ENCODE measurements at regions not wholly inside any gene's neighbourhood (a gene's known extent, or its start where the extent isn't known, plus 50 kb on each side); places are given as distances from the start of the nearest gene placed in this dataset.

DNA sequence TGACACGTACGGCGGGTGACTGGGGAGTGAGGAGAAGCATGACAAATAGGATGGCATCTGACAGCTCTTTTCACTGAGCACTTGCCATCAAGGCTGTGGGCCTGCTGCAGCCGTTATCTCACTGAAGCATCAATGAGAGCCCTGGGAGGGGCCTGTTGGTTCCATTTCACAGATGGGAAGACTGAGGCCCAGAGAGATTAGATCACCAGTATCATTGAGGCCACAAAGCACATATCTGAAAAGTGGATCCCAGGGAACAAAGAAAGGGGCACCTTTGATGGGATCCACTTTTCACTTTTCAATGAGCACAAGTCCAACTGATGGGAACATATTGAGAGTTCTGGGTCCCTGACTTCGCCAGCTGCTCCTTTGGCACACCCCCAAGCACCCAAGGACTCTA lies 144.4 kb upstream of the LHX1 start:
- H3K27me3 Mint-ChIP-seq, result peaks cover 4% of the 10 kb centered on the region
- H3K27ac Mint-ChIP-seq, result no peak overlapping the region
- no peaks in the 10 kb centered on the region for H3K4me1 Mint-ChIP-seq
- H3K9me3 Mint-ChIP-seq, result peaks cover 3% of the 10 kb centered on the region
- no peak overlapping the region for H3K4me3 Mint-ChIP-seq
- H3K36me3 Mint-ChIP-seq, result peaks cover 2% of the 10 kb centered on the region

DNA sequence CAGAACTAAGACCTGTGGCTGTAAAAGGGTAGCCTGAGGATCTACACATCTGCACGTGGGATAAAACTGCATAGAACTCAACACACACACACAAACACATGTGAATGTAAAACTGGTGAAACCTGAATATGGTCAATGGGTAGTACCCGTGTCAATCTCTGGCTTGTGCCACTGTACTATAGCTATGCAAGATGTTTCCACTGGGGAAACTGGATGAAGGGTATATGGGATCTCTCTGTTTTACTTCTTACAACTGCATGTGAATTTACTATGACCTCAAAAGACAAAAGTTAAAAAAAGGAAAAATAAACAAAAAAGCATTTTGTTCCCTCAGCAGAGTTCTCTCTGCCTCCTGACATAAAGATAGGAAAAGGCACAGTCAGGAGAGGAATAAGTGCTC lies 143.3 kb upstream of the LHX1 start:
- no peaks in the 10 kb centered on the region for H3K4me1 Mint-ChIP-seq
- no peak overlapping the region for H3K4me3 Mint-ChIP-seq
- peaks cover 4% of the 10 kb centered on the region for H3K27me3 Mint-ChIP-seq
- peaks cover 4% of the 10 kb centered on the region for H3K36me3 Mint-ChIP-seq
- peaks cover 4% of the 10 kb centered on the region for H3K9me3 Mint-ChIP-seq
- no peak overlapping the region for H3K27ac Mint-ChIP-seq

DNA sequence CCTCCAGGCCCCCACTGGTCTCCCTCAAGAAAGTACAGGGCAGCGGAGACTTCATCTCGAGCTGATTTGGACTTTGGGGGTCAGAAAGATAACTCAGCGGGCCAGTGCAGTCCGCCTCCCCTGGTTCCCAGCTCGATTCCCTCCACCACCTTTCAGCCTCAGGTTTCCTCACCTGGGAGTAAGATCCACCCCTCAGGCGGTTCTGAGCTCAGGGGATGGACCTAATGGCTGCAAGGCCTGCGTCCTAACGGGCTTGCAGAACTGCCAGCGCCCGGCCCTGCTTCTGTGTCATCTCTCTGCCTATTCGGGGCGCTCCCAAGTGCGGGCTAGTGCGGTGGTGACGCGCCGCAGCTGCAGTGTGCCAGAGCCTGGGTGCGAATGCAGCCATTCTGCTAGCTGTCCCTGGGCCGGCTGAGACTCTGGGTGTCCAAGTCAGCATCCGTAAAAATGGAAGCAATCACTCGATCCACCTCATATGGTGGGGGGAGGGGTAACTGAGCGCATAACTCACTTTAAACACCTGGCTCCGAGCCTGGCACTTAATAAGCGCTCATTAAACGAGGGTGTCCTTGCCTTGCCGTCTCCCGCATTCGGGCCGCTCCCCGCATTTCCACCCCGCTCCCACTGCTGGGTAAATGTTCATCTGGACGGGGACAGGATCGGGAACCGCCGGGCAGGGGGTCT lies 129.6 kb upstream of the LHX1 start:
- no peaks in the 10 kb centered on the region for H3K36me3 Mint-ChIP-seq
- H3K27me3 Mint-ChIP-seq, result peaks cover 28% of the 10 kb centered on the region
- no peaks in the 10 kb centered on the region for H3K9me3 Mint-ChIP-seq
- no peaks in the 10 kb centered on the region for H3K4me1 Mint-ChIP-seq
- no peak overlapping the region for H3K27ac Mint-ChIP-seq
- H3K4me3 Mint-ChIP-seq, result no peak overlapping the region

DNA sequence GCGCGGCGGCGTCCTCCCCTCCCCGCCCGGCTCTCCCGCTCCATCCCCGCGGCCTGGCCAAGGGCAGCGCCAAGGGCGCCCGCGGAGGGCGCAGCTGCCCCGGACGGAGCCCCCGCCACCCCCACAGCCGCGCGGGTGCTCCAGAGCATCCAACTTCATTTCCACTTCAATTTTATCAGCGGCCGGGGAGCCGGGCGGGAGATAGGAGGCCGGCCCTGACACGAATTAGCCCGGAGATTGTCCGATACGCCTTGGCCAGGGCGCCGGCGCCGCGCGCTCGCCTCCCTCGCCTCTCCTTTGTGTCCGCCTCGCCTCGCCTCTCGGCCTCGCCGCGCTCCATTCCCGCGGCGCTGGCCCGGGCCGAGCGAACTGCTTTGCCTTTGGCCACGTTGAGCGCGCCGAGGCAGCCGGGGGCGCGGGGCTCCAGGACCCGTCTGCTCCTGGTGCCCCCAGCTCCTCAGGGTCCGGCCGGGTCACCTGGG lies 129.1 kb upstream of the LHX1 start:
- H3K27ac Mint-ChIP-seq, result no peak overlapping the region
- H3K36me3 Mint-ChIP-seq, result no peaks in the 10 kb centered on the region
- peaks cover 33% of the 10 kb centered on the region for H3K27me3 Mint-ChIP-seq
- H3K9me3 Mint-ChIP-seq, result no peaks in the 10 kb centered on the region
- H3K4me3 Mint-ChIP-seq, result no peak overlapping the region
- H3K4me1 Mint-ChIP-seq, result no peaks in the 10 kb centered on the region

DNA sequence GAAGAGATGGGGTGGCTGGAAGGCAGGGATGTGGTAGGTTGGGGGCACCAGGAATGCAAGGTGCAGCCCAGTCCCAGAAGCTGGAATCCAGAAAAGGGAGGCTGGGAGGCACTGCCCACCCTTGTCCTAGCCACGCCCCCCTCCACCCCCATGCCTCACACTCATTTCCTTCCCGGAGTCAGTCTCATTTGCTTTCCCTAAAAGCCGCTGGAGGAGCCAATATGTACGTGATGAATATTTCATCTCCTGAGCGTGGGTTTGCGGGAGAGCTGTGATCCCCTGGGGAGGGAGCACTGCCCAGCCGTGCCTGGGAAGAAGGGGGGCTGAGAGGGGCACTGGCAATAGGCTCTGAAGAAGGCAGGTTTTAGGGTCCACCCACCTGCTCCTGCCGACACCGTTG lies 124.5 kb upstream of the LHX1 start:
- no peaks in the 10 kb centered on the region for H3K9me3 Mint-ChIP-seq
- peaks cover 44% of the 10 kb centered on the region for H3K27me3 Mint-ChIP-seq
- no peaks in the 10 kb centered on the region for H3K4me1 Mint-ChIP-seq
- no peak overlapping the region for H3K27ac Mint-ChIP-seq
- no peaks in the 10 kb centered on the region for H3K36me3 Mint-ChIP-seq
- H3K4me3 Mint-ChIP-seq, result no peak overlapping the region

DNA sequence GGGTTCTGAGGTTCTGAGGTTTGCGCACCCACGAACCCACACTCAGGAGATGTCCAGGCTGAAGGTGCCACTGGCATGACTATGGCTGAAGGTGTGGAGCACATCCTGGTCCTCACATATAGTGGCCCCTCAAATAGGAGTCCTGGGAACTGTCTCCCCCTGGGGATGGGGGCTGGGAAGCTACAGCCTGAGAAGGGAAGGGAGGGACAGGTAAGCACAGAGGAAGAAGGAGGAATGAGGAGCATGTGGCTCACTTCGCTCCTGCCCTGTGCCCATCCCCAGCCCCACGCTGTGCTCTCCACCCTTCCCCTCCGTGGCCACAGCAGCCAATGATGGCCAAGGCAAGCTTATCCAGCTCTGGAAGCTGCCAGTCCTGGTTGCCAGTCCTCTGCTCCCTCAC lies 123.9 kb upstream of the LHX1 start:
- H3K36me3 Mint-ChIP-seq, result no peaks in the 10 kb centered on the region
- H3K4me3 Mint-ChIP-seq, result no peak overlapping the region
- no peaks in the 10 kb centered on the region for H3K9me3 Mint-ChIP-seq
- peaks cover 44% of the 10 kb centered on the region for H3K27me3 Mint-ChIP-seq
- no peaks in the 10 kb centered on the region for H3K4me1 Mint-ChIP-seq
- no peak overlapping the region for H3K27ac Mint-ChIP-seq

DNA sequence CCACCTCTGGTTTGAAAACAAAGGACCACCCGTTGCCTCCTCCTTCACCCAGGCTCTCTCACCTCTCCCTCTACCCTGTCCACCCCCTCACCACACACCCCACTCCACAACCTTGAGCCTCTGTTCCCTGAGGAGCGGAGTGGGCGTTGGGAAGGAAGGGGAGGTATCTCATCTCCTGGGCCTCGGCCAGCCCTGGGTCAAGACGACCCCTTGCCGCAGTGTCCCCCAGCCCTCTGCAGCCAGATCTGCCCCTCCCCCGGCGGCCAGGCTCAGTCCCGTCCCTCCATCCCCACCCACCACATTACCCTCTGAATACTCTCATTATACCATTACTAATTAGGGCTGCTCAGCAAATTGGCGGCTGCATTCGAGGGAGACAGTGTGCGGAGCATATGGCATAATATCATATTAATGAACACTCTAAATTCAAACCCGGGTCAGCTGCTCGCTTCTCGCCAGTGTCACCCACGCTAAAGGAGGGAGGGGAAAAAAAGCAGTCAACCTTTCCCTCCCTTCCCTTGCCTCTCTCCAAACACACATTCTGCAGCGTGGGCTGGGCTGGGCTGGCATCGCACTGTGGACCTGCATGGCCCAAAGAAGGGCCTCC lies 123.2 kb upstream of the LHX1 start:
- Mint-ChIP-seq H3K36me3 (no peaks in the 10 kb centered on the region), H3K4me3 (no peak overlapping the region), H3K9me3 (no peaks in the 10 kb centered on the region), H3K27me3 (peaks cover 44% of the 10 kb centered on the region), H3K4me1 (no peaks in the 10 kb centered on the region), H3K27ac (no peak overlapping the region)

DNA sequence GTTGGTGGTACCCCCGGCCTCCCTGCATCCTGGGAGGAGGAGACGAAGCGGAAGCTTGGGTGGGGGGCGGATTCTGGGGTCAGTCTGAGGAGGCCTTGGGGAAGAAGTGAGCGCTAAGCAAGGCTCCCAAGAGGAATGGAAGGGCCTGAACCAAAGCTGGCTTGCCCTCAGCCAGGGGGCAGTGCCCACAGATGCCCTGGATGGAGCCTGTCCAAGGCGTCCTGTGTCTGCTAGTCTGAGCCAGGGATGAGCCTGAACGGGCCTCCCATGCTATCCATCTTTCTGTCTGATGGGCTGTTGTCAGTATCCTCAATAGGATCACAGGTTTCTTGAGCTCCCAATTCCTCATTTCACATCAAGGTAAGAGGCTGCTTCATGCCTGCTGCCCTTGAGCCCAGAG lies 122.3 kb upstream of the LHX1 start:
- no peak overlapping the region for H3K27ac Mint-ChIP-seq
- H3K36me3 Mint-ChIP-seq, result no peaks in the 10 kb centered on the region
- peaks cover 40% of the 10 kb centered on the region for H3K27me3 Mint-ChIP-seq
- H3K4me1 Mint-ChIP-seq, result no peaks in the 10 kb centered on the region
- H3K4me3 Mint-ChIP-seq, result no peak overlapping the region
- H3K9me3 Mint-ChIP-seq, result no peaks in the 10 kb centered on the region

DNA sequence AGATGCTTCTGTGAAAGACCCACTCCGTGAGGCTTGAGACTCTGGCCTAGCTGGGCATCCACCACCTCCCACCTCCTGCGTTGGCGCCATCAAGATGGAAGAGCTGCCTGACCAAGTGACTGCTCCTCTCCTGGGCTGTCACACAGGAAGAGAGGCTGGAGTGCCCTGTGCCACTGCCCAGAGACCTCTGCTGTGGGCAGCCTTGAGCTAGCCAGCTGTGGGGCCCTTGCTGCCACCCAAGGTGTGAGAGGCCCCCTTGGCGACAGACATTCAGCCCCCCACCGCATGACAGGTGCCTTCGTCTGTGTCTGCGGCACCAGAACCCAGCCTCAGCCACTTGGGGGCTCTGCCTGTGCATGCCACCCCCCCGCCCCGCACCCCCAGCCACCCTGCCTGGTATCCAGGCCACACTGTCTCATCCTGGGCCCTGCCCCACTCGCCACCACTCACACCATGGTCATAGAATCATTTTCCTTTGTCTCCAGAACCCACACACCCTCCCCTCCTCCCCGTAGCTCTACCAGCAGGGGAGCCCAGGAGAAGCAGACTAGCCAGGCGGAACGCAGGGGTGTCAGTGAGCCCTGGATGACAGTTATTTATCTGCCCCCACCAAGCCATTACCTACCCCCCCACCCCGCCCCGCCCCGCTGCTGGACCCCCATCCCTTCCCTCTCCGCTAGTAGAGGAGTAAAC lies 120.9 kb upstream of the LHX1 start:
- Mint-ChIP-seq H3K9me3 (no peaks in the 10 kb centered on the region), H3K4me3 (no peak overlapping the region), H3K27ac (no peak overlapping the region), H3K4me1 (no peaks in the 10 kb centered on the region), H3K36me3 (no peaks in the 10 kb centered on the region), H3K27me3 (peaks cover 42% of the 10 kb centered on the region)

DNA sequence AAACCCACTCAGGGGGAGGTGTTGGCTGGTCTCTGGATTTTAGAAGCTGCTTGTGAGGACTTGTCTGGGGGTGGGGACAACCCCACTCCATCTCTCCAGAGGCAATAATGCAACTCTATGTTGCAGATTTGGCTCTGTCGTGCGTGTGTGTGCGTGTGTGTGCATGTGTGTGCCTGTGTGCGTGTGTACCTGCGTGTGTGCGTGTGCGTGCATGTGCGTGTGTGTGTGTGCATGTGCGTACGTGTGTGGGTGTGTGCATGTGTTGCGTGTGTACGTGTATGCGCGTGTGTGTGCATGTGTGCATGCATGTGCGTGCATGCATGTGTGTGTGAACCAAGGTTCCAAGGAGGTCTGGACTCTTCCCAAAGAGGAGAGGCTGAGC lies 120.4 kb upstream of the LHX1 start:
- H3K36me3 Mint-ChIP-seq, result no peaks in the 10 kb centered on the region
- H3K4me1 Mint-ChIP-seq, result no peaks in the 10 kb centered on the region
- H3K4me3 Mint-ChIP-seq, result no peak overlapping the region
- no peak overlapping the region for H3K27ac Mint-ChIP-seq
- no peaks in the 10 kb centered on the region for H3K9me3 Mint-ChIP-seq
- H3K27me3 Mint-ChIP-seq, result peaks cover 38% of the 10 kb centered on the region

DNA sequence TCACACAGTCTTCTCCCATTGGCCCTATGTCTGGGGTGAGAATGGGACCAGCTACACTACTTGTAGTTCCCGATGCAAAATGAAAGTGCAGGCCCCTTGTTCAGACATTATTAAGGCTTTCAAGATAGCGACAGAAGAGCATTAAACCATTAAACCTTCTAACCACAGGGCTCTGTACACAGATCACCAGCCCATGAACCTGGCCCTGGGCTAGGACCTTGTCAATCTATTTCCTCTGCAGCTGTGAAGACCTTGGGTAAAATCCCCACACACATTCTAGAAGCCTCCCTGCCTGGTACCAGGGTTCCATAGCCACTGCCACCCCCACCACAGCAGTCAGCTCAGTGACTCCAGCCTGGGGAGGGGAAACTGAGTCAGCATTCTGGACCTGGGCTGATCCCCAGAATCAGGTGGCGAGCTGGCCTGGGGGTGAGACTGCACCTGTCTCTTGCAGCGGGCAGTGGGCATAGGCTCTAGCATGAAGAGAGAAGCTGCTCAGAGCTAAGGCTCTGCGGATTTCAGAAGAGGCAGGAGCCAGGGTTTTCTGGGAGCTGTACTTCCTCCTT lies 119.7 kb upstream of the LHX1 start:
- H3K4me3 Mint-ChIP-seq, result no peak overlapping the region
- H3K36me3 Mint-ChIP-seq, result no peaks in the 10 kb centered on the region
- peaks cover 32% of the 10 kb centered on the region for H3K27me3 Mint-ChIP-seq
- no peaks in the 10 kb centered on the region for H3K4me1 Mint-ChIP-seq
- H3K9me3 Mint-ChIP-seq, result no peaks in the 10 kb centered on the region
- no peak overlapping the region for H3K27ac Mint-ChIP-seq

DNA sequence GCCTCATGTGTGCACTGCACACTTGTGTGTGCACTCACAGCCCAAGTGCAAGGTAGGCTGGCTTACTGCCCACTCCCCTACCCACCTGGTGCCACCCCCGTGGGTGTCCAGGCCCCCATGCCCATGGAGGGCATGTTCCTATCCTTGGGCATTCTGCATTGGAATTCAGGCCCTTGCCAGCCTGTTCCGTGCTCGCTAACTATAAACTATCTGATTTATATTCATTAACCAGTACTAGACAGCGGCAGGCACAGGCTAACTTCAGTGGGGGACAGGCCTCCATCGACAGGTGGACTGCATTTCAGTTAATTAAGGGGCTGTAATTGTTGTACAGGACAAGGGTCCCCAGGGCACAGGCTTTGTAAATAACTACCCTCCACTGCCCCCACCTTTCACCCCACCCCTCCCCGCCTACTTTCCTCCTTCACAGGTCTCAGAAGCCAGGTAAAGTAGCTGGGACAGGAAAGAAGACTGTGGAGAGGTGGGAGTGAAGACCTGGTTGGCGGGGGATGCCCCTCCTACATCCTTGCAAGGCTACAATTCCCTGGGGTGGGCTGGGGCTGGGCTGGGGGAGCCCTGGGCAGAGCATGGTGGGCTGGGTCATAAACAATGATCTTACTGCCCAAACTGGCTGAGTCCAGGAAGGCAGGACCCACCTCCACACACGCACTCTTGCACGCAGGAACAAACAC lies 119.0 kb upstream of the LHX1 start:
- Mint-ChIP-seq H3K27me3 (peaks cover 29% of the 10 kb centered on the region), H3K36me3 (no peaks in the 10 kb centered on the region), H3K4me1 (no peaks in the 10 kb centered on the region), H3K27ac (no peak overlapping the region), H3K4me3 (no peak overlapping the region), H3K9me3 (no peaks in the 10 kb centered on the region)

DNA sequence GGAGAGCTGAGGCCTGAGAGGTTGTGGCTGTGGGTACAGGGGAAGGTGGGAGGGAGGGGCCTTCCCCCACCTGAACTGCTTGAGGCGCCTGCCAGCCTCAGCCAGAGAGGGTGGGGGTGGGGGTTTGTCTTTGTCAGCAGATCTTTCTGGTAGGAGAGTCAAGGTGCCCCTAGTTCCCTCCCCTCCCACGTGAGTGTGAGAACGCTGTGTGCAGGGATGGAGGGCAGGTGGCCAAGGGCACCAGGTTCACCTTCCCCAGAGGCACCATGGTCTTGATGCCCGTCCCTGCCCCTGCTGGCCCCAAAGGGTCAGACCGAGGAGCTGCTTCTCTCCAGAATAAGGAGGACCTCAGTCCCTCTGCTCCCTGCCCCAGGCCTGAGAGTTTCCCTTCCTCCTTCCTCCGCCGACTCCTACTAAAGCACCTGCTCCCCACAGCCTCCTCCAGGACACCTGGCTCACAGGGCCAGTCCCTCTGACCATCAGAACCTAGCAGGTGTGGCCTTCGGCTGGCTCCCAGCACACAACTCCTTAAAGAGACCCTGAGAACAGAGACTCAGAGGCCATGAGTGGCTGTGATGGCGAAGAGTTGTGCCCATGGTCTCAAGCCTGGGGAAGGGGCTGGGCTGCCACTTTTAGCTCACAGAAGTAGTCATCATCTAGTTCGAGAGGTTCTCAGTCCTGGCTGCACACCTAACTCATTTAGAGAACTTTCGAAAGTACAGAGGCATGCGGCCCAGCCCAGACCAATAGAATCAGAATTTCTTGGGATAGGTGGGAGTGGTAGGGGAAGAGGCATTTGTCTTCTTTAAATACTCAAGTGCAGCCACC lies 113.2 kb upstream of the LHX1 start:
- H3K36me3 Mint-ChIP-seq, result no peaks in the 10 kb centered on the region
- peaks cover 24% of the 10 kb centered on the region for H3K27me3 Mint-ChIP-seq
- H3K4me3 Mint-ChIP-seq, result no peak overlapping the region
- H3K4me1 Mint-ChIP-seq, result no peaks in the 10 kb centered on the region
- H3K27ac Mint-ChIP-seq, result no peak overlapping the region
- H3K9me3 Mint-ChIP-seq, result no peaks in the 10 kb centered on the region

DNA sequence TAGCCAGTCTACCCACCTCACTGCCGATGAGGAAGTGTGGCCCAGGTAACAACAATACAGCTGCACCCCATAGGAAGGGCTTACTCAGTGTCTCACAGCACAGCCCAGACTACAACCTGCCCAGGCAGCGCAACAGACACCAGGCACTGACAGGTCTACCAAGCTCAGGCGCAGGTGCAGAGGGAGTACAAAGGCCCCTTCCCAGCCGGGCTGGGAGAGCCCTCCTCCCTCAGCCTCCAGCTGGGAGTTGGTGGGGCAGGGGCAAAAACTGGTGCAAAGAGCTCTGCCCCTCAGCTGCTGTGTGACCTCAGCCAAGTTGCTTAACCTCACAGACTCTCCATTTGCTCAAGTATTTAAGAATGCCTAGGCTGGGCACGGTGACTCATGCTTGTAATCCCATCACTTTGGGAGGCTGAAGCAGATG lies 112.6 kb upstream of the LHX1 start:
- no peak overlapping the region for H3K27ac Mint-ChIP-seq
- H3K27me3 Mint-ChIP-seq, result peaks cover 24% of the 10 kb centered on the region

DNA sequence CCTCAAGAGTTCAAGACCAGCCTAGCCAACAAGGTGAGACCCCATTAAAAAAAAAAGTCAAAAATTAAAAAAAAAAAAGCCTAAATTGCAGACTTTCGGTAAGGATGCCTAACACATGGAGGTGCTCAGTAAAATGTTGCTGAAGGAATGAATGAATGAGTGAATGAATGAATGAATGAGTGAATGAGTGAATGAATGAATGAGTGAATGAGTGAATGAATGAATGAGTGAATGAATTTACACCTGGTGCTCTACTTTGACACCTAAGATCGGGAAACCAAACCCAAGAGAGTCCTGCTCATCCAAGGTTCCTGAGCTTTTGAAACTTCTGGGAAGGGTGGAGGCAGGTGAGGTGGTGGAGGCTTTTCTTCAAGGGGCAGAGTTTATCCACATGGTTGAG lies 112.2 kb upstream of the LHX1 start:
- H3K27me3 Mint-ChIP-seq, result peaks cover 24% of the 10 kb centered on the region
- H3K9me3 Mint-ChIP-seq, result no peaks in the 10 kb centered on the region
- no peaks in the 10 kb centered on the region for H3K36me3 Mint-ChIP-seq
- H3K4me3 Mint-ChIP-seq, result no peak overlapping the region
- no peaks in the 10 kb centered on the region for H3K4me1 Mint-ChIP-seq
- H3K27ac Mint-ChIP-seq, result no peak overlapping the region

More for the DNA sequence above, 112.6 kb upstream of the LHX1 start:
- Mint-ChIP-seq H3K9me3 (no peaks in the 10 kb centered on the region), H3K4me3 (no peak overlapping the region), H3K36me3 (no peaks in the 10 kb centered on the region), H3K4me1 (no peaks in the 10 kb centered on the region)

Data from activated naive CD4-positive, alpha-beta T cell treated with anti-CD3 and anti-CD28 coated beads, Interleukin-2, amount 50 U/mL, for 24 hours (primary cell).